GM12865 (cell line): ENCODE measurements at regions not wholly inside any gene's neighbourhood (a gene's known extent, or its start where the extent isn't known, plus 50 kb on each side); places are given as distances from the start of the nearest gene placed in this dataset.

Source experiments
- DNase-seq: peaks from one replicate; pipeline ENCODE4 v3.0.0; 2010; ENCODE audit warnings: low read depth
- H3K4me3 ChIP-seq: 2 replicates; pipeline ENCODE4 v1.5.1; 2011; ENCODE audit warnings: mild to moderate bottlenecking, low read depth, low read length, control low read depth
- CTCF ChIP-seq: IDR thresholded peaks from 2 replicates; pipeline ENCODE4 v1.5.1; 2011; ENCODE audit warnings: low read length, control low read depth, low read depth, inconsistent platforms; ENCODE audit not compliant: insufficient read depth; ENCODE audit errors: missing control alignments

- DNase-seq, result no peak
- TF ChIP-seq CTCF, result no peak
- no peak overlapping the region for H3K4me3 ChIP-seq
Observed at GRCh38 chr18:78221496-78221895, 758.1 kb upstream of the SALL3 start.

GRCh38 chr18:78228974-78229373, 750.6 kb upstream of the SALL3 start:
- no peak for TF ChIP-seq CTCF
- DNase-seq, result no peak
- no peak overlapping the region for H3K4me3 ChIP-seq

- TF ChIP-seq CTCF, result no peak
- DNase-seq, result no peak
Observed at GRCh38 chr18:78230911-78231310, 748.7 kb upstream of the SALL3 start.

GRCh38 chr18:78232196-78232595, 747.4 kb upstream of the SALL3 start:
- no peak for TF ChIP-seq CTCF
- no peak for DNase-seq
- no peak overlapping the region for H3K4me3 ChIP-seq

More at GRCh38 chr18:78230911-78231310, 748.7 kb upstream of the SALL3 start:
- H3K4me3 ChIP-seq, result no peak overlapping the region

- no peak for DNase-seq
- no peak overlapping the region for H3K4me3 ChIP-seq
- no peak for TF ChIP-seq CTCF
Observed at GRCh38 chr18:78237864-78238263, 741.8 kb upstream of the SALL3 start.

- TF ChIP-seq CTCF, result no peak
- DNase-seq, result no peak
- H3K4me3 ChIP-seq, result no peak overlapping the region
Observed at GRCh38 chr18:78238404-78239089, 741.1 kb upstream of the SALL3 start.

- no peak for TF ChIP-seq CTCF
- H3K4me3 ChIP-seq, result no peak overlapping the region
- no peak for DNase-seq
Observed at GRCh38 chr18:78239090-78239457, 740.5 kb upstream of the SALL3 start.
